CD14-positive monocyte (primary cell): ENCODE measurements at regions not wholly inside any gene's neighbourhood (a gene's known extent, or its start where the extent isn't known, plus 50 kb on each side); places are given as distances from the start of the nearest gene placed in this dataset.

Experiments
- DNase-seq, 3 donors: peaks; one replicate each; pipeline ENCODE4 v3.0.0-alpha.2; 2011 to 2022
- H2AFZ ChIP-seq: 2 replicates; pipeline ENCODE4 v1.6.0; 2012; ENCODE audit warnings: mild to moderate bottlenecking, low read depth, low read length, inconsistent platforms; ENCODE audit not compliant: insufficient read depth, poor library complexity, severe bottlenecking
- H3K27ac ChIP-seq, 2 donors: 1 replicate in 1 of 2; 2 replicates in 1 of 2; pipeline ENCODE4 v1.5.1; 2012 to 2013; ENCODE audit warnings: low read length in 2 of 2, control low read depth in 1 of 2, inconsistent platforms in 1 of 2, low read depth in 1 of 2, mild to moderate bottlenecking in 1 of 2
- H3K27me3 ChIP-seq, 2 donors: one replicate each; pipeline versions ENCODE4 v1.6.0 to v1.6.1; 2011 to 2013; ENCODE audit warnings: low read length in 2 of 2; ENCODE audit not compliant: control insufficient read depth in 2 of 2, insufficient read depth in 2 of 2
- H3K36me3 ChIP-seq, 2 donors: replicated peaks in 1 of 2; 1 replicate in 1 of 2; 2 replicates in 1 of 2; pipeline versions ENCODE4 v1.5.1 to v1.6.1; 2012 to 2013; ENCODE audit warnings: low read length in 2 of 2, control low read depth in 1 of 2, inconsistent platforms in 1 of 2, mild to moderate bottlenecking in 1 of 2; ENCODE audit not compliant: insufficient read depth in 2 of 2, control insufficient read depth in 1 of 2
- H3K4me1 ChIP-seq, 2 donors: 1 replicate in 1 of 2; 2 replicates in 1 of 2; pipeline versions ENCODE4 v1.5.1 to v1.6.1; 2012 to 2013; ENCODE audit warnings: low read length in 2 of 2, control low read depth in 1 of 2, inconsistent platforms in 1 of 2, mild to moderate bottlenecking in 1 of 2, moderate library complexity in 1 of 2; ENCODE audit not compliant: insufficient read depth in 2 of 2, control insufficient read depth in 1 of 2
- H3K4me2 ChIP-seq: replicated peaks from 2 replicates; pipeline ENCODE3; 2012; ENCODE audit warnings: low read length, moderate library complexity, mild to moderate bottlenecking; ENCODE audit not compliant: poor library complexity, severe bottlenecking; ENCODE audit errors: extremely low read depth
- H3K4me3 ChIP-seq, 3 experiments: fragments of 200-600 bp in 1 of 3; sonication (generic) in 1 of 3; replicated peaks in 1 of 3; 1 replicate in 2 of 3; 2 replicates in 1 of 3; pipeline ENCODE4 v1.5.1; 2011 to 2013; ENCODE audit warnings: low read length in 3 of 3, mild to moderate bottlenecking in 3 of 3, control low read depth in 2 of 3, low read depth in 2 of 3, inconsistent platforms in 1 of 3, moderate library complexity in 1 of 3
- H3K79me2 ChIP-seq: 2 replicates; pipeline ENCODE4 v1.6.0; 2012; ENCODE audit warnings: mild to moderate bottlenecking, control low read depth, inconsistent platforms, low read length, moderate library complexity; ENCODE audit not compliant: insufficient read depth
- H3K9ac ChIP-seq: 2 replicates; pipeline ENCODE4 v1.6.0; 2017; ENCODE audit warnings: low read length, mild to moderate bottlenecking; ENCODE audit not compliant: insufficient read depth, poor library complexity, severe bottlenecking
- H3K9me3 ChIP-seq, 2 donors: replicated peaks in 1 of 2; 1 replicate in 1 of 2; 2 replicates in 1 of 2; pipeline versions ENCODE4 v1.5.1 to v1.6.1; 2012 to 2013; ENCODE audit warnings: low read length in 2 of 2, control low read depth in 1 of 2; ENCODE audit not compliant: control insufficient read depth in 1 of 2, insufficient read depth in 1 of 2
- H4K20me1 ChIP-seq: 2 replicates; pipeline ENCODE4 v1.6.0; 2012; ENCODE audit warnings: mild to moderate bottlenecking, low read length, control low read depth, moderate library complexity; ENCODE audit not compliant: insufficient read depth
- H3K27ac Mint-ChIP-seq, 7 donors: one replicate each; pipeline ENCODE4 v1.8.0; 2020; ENCODE audit warnings: mild to moderate bottlenecking in 7 of 7, mixed read lengths in 7 of 7, moderate library complexity in 6 of 7, inconsistent platforms in 2 of 7
- H3K27me3 Mint-ChIP-seq, 3 donors: one replicate each; pipeline ENCODE4 v1.8.0; 2021 to 2022; ENCODE audit warnings: low read depth in 3 of 3, mild to moderate bottlenecking in 3 of 3, mixed read lengths in 3 of 3, moderate library complexity in 3 of 3, inconsistent platforms in 1 of 3
- H3K36me3 Mint-ChIP-seq, 2 donors: one replicate each; pipeline ENCODE4 v1.8.0; 2020; ENCODE audit warnings: mixed read lengths in 2 of 2, inconsistent platforms in 1 of 2, mild to moderate bottlenecking in 1 of 2
- H3K4me1 Mint-ChIP-seq: one replicate; pipeline ENCODE4 v1.8.0; 2020; ENCODE audit warnings: mild to moderate bottlenecking, mixed read lengths
- H3K4me3 Mint-ChIP-seq, 2 donors: one replicate each; pipeline ENCODE4 v1.8.0; 2020; ENCODE audit warnings: mild to moderate bottlenecking in 2 of 2, mixed read lengths in 2 of 2, moderate library complexity in 1 of 2
- H3K9me3 Mint-ChIP-seq, 7 donors: one replicate each; pipeline ENCODE4 v1.8.0; 2020 to 2022; ENCODE audit warnings: mixed read lengths in 7 of 7, mild to moderate bottlenecking in 6 of 7, moderate library complexity in 6 of 7, inconsistent platforms in 2 of 7
- CTCF ChIP-seq: fragments of 200-600 bp; IDR thresholded peaks from one replicate; pipeline ENCODE4 v1.8.0; 2022; ENCODE audit warnings: antibody characterized with exemption, mild to moderate bottlenecking
- WGBS: methylation state at CpG from one replicate; pipeline ENCODE4 v1.1.5; 2013; ENCODE audit warnings: missing lambda C conversion rate; ENCODE audit not compliant: insufficient coverage; 5-methylcytosine and 5-hydroxymethylcytosine counted together
- intact Hi-C, 2 donors: fragments of 100-400 bp; cut with micrococcal nuclease; formaldehyde crosslinking; loops; one replicate each; pipeline versions ENCODE4 v1.15.0 to v1.15.1; 2023

GRCh38 chr4:52374877-52375276 is 284.2 kb downstream of the USP46 start:
- H4K20me1 ChIP-seq = no peaks in the 10 kb centered on the region
- Mint-ChIP-seq H3K27me3 (peaks cover 1 to 2% (median 1%) of the 10 kb centered on the region in 3 donors), H3K4me3 (no peak overlapping the region), H3K4me1 (no peaks in the 10 kb centered on the region), H3K36me3 (no peaks in the 10 kb centered on the region), H3K27ac (no peak overlapping the region), H3K9me3 (no peaks in the 10 kb centered on the region)
- no peak overlapping the region for H2AFZ ChIP-seq
- intact Hi-C loops = loop anchor here (5.0 to 10.0 kb wide), 2 partner anchors 607 to 1860 kb away; no protein-coding TSS in a partner anchor
- DNase-seq = no peak
- H3K27me3 ChIP-seq = no peaks in the 10 kb centered on the region
- 87% methylated on average over 3 of the region's 4 CpGs for WGBS
- H3K4me2 ChIP-seq = no peak overlapping the region
- no peak overlapping the region for H3K27ac ChIP-seq
- no peak overlapping the region for H3K9ac ChIP-seq
- H3K4me3 ChIP-seq = no peak overlapping the region
- no peak for TF ChIP-seq CTCF
- no peaks in the 10 kb centered on the region for H3K4me1 ChIP-seq
- H3K36me3 ChIP-seq = no peaks in the 10 kb centered on the region
- H3K79me2 ChIP-seq = no peaks in the 10 kb centered on the region
- no peaks in the 10 kb centered on the region for H3K9me3 ChIP-seq

DNA sequence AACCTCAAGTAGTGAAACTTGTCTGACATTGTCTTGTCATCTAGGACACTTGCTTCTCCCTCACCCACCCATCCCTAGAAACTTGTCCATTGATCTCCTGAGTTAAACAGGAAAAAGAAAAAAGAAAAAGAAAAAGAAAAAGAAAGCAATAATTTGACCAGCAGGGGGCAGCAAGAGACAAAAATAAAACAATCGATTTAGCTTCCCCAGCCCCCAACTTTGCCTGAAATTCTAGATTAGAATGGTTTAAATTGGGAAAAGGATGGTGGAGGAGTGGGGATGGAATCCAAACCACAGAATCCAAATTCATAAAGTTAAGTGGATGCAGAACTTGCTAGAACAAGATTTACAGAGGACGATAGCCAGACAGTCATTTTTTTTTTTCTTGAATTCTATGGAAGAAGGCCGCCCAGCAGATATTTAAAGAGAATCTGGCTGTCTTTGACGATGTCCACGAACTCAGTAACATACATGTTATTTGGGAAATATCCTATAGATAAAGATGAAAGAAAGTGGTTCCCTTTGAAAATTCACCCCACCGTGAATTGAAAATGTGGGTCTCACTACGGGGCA is 282.9 kb downstream of the USP46 start:
- Histone ChIP-seq H2AFZ (no peak overlapping the region), H3K79me2 (no peaks in the 10 kb centered on the region), H3K36me3 (no peaks in the 10 kb centered on the region), H3K9me3 (no peaks in the 10 kb centered on the region), H3K4me3 (no peak overlapping the region), H3K9ac (no peak overlapping the region), H3K4me2 (no peak overlapping the region), H4K20me1 (no peaks in the 10 kb centered on the region), H3K27me3 (no peaks in the 10 kb centered on the region), H3K4me1 (no peaks in the 10 kb centered on the region), H3K27ac (no peak overlapping the region)
- H3K9me3 Mint-ChIP-seq = peaks cover 0 to 1% (median 0%) of the 10 kb centered on the region in 7 donors
- no peak overlapping the region for H3K4me3 Mint-ChIP-seq
- no peaks in the 10 kb centered on the region for H3K36me3 Mint-ChIP-seq
- 100% methylated on average over 2 of the region's 7 CpGs for WGBS
- intact Hi-C loops = loop anchor here (2.0 to 10.0 kb wide), 3 partner anchors 606 to 1859 kb away; no protein-coding TSS in a partner anchor
- peaks cover 1 to 6% (median 3%) of the 10 kb centered on the region in 3 donors for H3K27me3 Mint-ChIP-seq
- TF ChIP-seq CTCF = peak; percentile 81
- peak in 1 of 3 donors; percentile 4 for DNase-seq
- no peaks in the 10 kb centered on the region for H3K4me1 Mint-ChIP-seq
- H3K27ac Mint-ChIP-seq = no peak overlapping the region
